ENCODE measurements at regions not wholly inside any gene's neighbourhood (a gene's known extent, or its start where the extent isn't known, plus 50 kb on each side); places are given as distances from the start of the nearest gene placed in this dataset.
"Not testable (repeated sequence)": the region's sequence is repeated elsewhere in the genome, so short reads cannot be mapped to it uniquely, and the experiment has no call there.

GRCh38 chr7:85791098-85791497 lies 604.2 kb upstream of the SEMA3D start:
- not testable (repeated sequence) for DNase-seq (ENCODE audit: low read depth, low spot score)

GRCh38 chr7:85781606-85782005 lies 594.8 kb upstream of the SEMA3D start:
- no peak for DNase-seq (ENCODE audit: low read depth, low spot score)

GRCh38 chr7:85776691-85777345 lies 590.0 kb upstream of the SEMA3D start:
- no peak for DNase-seq (ENCODE audit: low read depth, low spot score)

- no peak for DNase-seq (ENCODE audit: low read depth, low spot score)
Observed at GRCh38 chr7:85775431-85775830, 588.6 kb upstream of the SEMA3D start.

- DNase-seq (ENCODE audit: low read depth, low spot score) = no peak
Observed at GRCh38 chr7:85774986-85775385, 588.1 kb upstream of the SEMA3D start.

- DNase-seq (ENCODE audit: low read depth, low spot score) = no peak
Observed at GRCh38 chr7:85773116-85773728, 586.4 kb upstream of the SEMA3D start.

- no peak for DNase-seq (ENCODE audit: low read depth, low spot score)
Observed at GRCh38 chr7:85771516-85771915, 584.7 kb upstream of the SEMA3D start.

- DNase-seq (ENCODE audit: low read depth, low spot score) = no peak
Observed at GRCh38 chr7:85770332-85770731, 583.5 kb upstream of the SEMA3D start.

GRCh38 chr7:85765698-85766298 lies 578.9 kb upstream of the SEMA3D start:
- DNase-seq (ENCODE audit: low read depth, low spot score) = peak; percentile 8

- no peak for DNase-seq (ENCODE audit: low read depth, low spot score)
Observed at GRCh38 chr7:85764034-85764433, 577.2 kb upstream of the SEMA3D start.

- DNase-seq (ENCODE audit: low read depth, low spot score) = no peak
Observed at GRCh38 chr7:85757348-85757747, 570.5 kb upstream of the SEMA3D start.

- peak; percentile 80 for DNase-seq (ENCODE audit: low read depth, low spot score)
Observed at GRCh38 chr7:85750454-85750949, 563.6 kb upstream of the SEMA3D start.

GRCh38 chr7:85749696-85750453 lies 563.0 kb upstream of the SEMA3D start:
- DNase-seq (ENCODE audit: low read depth, low spot score) = peak; percentile 27

GRCh38 chr7:85748861-85749260 lies 562.0 kb upstream of the SEMA3D start:
- DNase-seq (ENCODE audit: low read depth, low spot score) = no peak

GRCh38 chr7:85737426-85737825 lies 550.6 kb upstream of the SEMA3D start:
- peak; percentile 4 for DNase-seq (ENCODE audit: low read depth, low spot score)

- no peak for DNase-seq (ENCODE audit: low read depth, low spot score)
Observed at GRCh38 chr7:85736085-85736484, 549.2 kb upstream of the SEMA3D start.

- no peak for DNase-seq (ENCODE audit: low read depth, low spot score)
Observed at GRCh38 chr7:85734823-85735222, 548.0 kb upstream of the SEMA3D start.

- DNase-seq (ENCODE audit: low read depth, low spot score) = no peak
Observed at GRCh38 chr7:85733169-85733915, 546.5 kb upstream of the SEMA3D start.

GRCh38 chr7:85730012-85730411 lies 543.2 kb upstream of the SEMA3D start:
- DNase-seq (ENCODE audit: low read depth, low spot score) = no peak

GRCh38 chr7:85725026-85725425 lies 538.2 kb upstream of the SEMA3D start:
- no peak for DNase-seq (ENCODE audit: low read depth, low spot score)

All from ELF-1 (cell line).